ENCODE measurements at regions not wholly inside any gene's neighbourhood (a gene's known extent, or its start where the extent isn't known, plus 50 kb on each side); places are given as distances from the start of the nearest gene placed in this dataset.

GRCh38 chr12:34390846-34391700, 368.8 kb downstream of the ALG10 start:
- no peak overlapping the region for H3K27ac ChIP-seq (ENCODE audit: low read depth in 1 of 2, low read length in 1 of 2)
- peaks cover 28 to 99% of the 10 kb centered on the region in 2 donors for H3K9me3 ChIP-seq (ENCODE audit: control insufficient read depth in 2 of 2, insufficient read depth in 1 of 2, low read length in 1 of 2)
- H3K4me3 ChIP-seq (ENCODE audit: low read length in 2 of 2), result no peak overlapping the region
- H3K27me3 ChIP-seq (ENCODE audit: control insufficient read depth in 2 of 2, insufficient read depth in 1 of 2, low read length in 1 of 2), result no peaks in the 10 kb centered on the region
- no peaks in the 10 kb centered on the region for H3K4me1 ChIP-seq (ENCODE audit: control insufficient read depth in 2 of 2, insufficient read depth in 2 of 2, low read length in 2 of 2)
- WGBS, result 85% methylated on average over 24 of the region's 24 CpGs
- no peaks in the 10 kb centered on the region for H3K36me3 ChIP-seq (ENCODE audit: control insufficient read depth in 2 of 2, insufficient read depth in 2 of 2, low read length in 1 of 2)
- DNase-seq (ENCODE audit: low read depth in 6 of 9, low spot score in 9 of 9), result no peak

DNA sequence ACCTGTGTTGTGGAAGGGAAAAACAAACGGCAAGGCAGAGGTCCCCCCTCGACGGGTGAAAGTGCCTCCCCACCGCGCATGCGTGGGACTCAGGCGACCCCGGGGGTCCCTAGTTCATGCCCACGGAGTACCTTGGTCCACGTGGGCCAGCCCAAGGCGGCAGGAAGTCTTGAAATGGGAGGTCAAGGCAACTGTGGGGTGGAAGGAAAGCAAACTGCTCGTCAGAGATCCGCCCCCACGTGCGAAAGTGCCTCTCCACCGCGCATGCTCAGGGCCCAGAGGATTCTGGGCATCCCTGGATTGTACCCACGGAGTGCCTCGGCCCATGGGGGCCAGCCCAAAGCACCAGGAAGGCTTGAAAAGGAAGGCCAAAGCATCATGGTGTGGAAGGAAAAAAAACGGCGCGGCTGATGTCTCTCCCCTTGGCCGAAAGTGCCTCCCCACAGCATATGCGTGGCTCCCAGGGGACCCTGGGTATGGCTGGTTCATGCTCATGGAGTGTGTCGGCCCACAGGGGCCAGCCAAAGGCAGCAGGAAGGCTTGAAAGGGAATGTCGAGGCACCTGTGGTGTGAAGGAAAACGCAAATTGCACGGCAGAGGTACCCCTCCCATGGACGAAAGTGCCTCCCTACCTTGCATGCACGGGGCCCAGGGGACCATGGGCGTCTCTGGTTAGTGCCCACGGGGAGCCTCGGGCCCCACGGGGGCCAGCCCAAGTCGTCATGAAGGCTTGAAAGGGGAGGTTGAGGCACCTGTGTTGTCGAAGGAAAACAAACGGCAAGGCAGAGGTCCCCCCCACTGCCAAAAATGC, 369.7 kb downstream of the ALG10 start:
- Histone ChIP-seq H3K27me3 (ENCODE audit: control insufficient read depth in 2 of 2, insufficient read depth in 1 of 2, low read length in 1 of 2) (no peaks in the 10 kb centered on the region), H3K4me1 (ENCODE audit: control insufficient read depth in 2 of 2, insufficient read depth in 2 of 2, low read length in 2 of 2) (no peaks in the 10 kb centered on the region), H3K27ac (ENCODE audit: low read depth in 1 of 2, low read length in 1 of 2) (no peak overlapping the region), H3K36me3 (ENCODE audit: control insufficient read depth in 2 of 2, insufficient read depth in 2 of 2, low read length in 1 of 2) (no peaks in the 10 kb centered on the region), H3K9me3 (ENCODE audit: control insufficient read depth in 2 of 2, insufficient read depth in 1 of 2, low read length in 1 of 2) (peaks cover 29 to 99% of the 10 kb centered on the region in 2 donors), H3K4me3 (ENCODE audit: low read length in 2 of 2) (no peak overlapping the region)
- no peak for DNase-seq (ENCODE audit: low read depth in 6 of 9, low spot score in 9 of 9)
- WGBS, result 74% methylated on average over 37 of the region's 37 CpGs

DNA sequence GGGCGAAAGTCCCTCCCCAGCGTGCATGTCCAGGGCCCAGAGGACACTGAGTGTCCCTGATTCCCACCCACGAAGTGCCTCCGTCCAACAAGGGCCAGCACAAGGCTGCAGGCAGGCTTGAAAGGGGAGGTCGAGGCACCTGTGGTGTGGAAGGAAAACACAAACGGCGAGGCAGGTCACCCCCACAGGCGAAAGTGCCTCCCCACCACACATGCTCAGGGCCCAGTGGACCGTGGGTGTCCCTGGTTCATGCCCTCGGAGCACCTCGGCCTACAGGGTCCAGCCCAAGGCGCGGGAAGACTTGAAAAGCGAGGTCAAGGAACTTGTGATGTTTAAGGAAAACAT, 370.4 kb downstream of the ALG10 start:
- WGBS, result 83% methylated on average over 14 of the region's 14 CpGs
- no peak for DNase-seq (ENCODE audit: low read depth in 6 of 9, low spot score in 9 of 9)

DNA sequence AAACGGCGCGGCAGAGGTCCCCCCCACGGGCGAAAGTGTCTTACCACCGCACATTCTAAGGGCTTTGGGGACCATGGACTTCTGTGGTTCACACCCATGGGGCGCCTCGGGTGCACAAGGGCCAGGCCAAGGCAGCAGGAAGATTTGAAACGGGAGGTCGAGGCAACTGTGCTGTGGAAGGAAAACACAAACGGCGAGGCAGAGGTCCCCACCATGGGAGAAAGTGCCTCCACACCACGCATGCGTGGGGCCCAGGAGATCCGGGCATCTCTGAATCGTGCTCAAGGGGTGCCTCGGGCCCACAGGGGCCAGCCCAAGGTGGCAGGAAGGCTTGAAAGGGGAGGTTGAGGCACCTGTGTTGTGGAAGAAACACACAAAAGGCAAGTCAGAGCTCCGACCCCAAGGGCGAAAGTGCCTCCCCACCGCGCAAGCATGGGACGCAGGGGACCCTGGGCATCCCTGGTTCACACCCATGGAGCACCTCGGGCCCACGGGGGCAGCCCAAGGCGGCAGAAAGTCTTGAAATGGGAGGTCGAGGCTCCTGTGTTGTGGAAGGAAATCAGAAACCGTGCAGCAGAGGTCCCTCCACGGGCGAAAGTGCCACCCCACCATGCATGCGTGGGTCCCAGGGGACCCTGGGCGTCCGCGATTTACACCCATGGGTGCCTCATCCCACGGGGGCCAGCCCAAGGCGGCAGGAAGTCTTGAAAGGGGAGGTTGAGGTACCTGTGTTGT, 371.0 kb downstream of the ALG10 start:
- H3K27me3 ChIP-seq (ENCODE audit: control insufficient read depth in 2 of 2, insufficient read depth in 1 of 2, low read length in 1 of 2), result no peaks in the 10 kb centered on the region
- DNase-seq (ENCODE audit: low read depth in 6 of 9, low spot score in 9 of 9), result no peak
- H3K27ac ChIP-seq (ENCODE audit: low read depth in 1 of 2, low read length in 1 of 2), result no peak overlapping the region
- 67% methylated on average over 35 of the region's 35 CpGs for WGBS
- peaks cover 34 to 99% of the 10 kb centered on the region in 2 donors for H3K9me3 ChIP-seq (ENCODE audit: control insufficient read depth in 2 of 2, insufficient read depth in 1 of 2, low read length in 1 of 2)
- no peaks in the 10 kb centered on the region for H3K4me1 ChIP-seq (ENCODE audit: control insufficient read depth in 2 of 2, insufficient read depth in 2 of 2, low read length in 2 of 2)
- H3K4me3 ChIP-seq (ENCODE audit: low read length in 2 of 2), result no peak overlapping the region
- H3K36me3 ChIP-seq (ENCODE audit: control insufficient read depth in 2 of 2, insufficient read depth in 2 of 2, low read length in 1 of 2), result no peaks in the 10 kb centered on the region

More for the DNA sequence above, 370.4 kb downstream of the ALG10 start:
- Histone ChIP-seq H3K9me3 (ENCODE audit: control insufficient read depth in 2 of 2, insufficient read depth in 1 of 2, low read length in 1 of 2) (peaks cover 33 to 99% of the 10 kb centered on the region in 2 donors), H3K27me3 (ENCODE audit: control insufficient read depth in 2 of 2, insufficient read depth in 1 of 2, low read length in 1 of 2) (no peaks in the 10 kb centered on the region), H3K4me3 (ENCODE audit: low read length in 2 of 2) (no peak overlapping the region), H3K4me1 (ENCODE audit: control insufficient read depth in 2 of 2, insufficient read depth in 2 of 2, low read length in 2 of 2) (no peaks in the 10 kb centered on the region), H3K27ac (ENCODE audit: low read depth in 1 of 2, low read length in 1 of 2) (no peak overlapping the region), H3K36me3 (ENCODE audit: control insufficient read depth in 2 of 2, insufficient read depth in 2 of 2, low read length in 1 of 2) (no peaks in the 10 kb centered on the region)

GRCh38 chr12:34393821-34394150, 371.5 kb downstream of the ALG10 start:
- H3K27ac ChIP-seq (ENCODE audit: low read depth in 1 of 2, low read length in 1 of 2), result no peak overlapping the region
- peaks cover 35 to 99% of the 10 kb centered on the region in 2 donors for H3K9me3 ChIP-seq (ENCODE audit: control insufficient read depth in 2 of 2, insufficient read depth in 1 of 2, low read length in 1 of 2)
- H3K4me3 ChIP-seq (ENCODE audit: low read length in 2 of 2), result no peak overlapping the region
- H3K27me3 ChIP-seq (ENCODE audit: control insufficient read depth in 2 of 2, insufficient read depth in 1 of 2, low read length in 1 of 2), result no peaks in the 10 kb centered on the region
- no peaks in the 10 kb centered on the region for H3K4me1 ChIP-seq (ENCODE audit: control insufficient read depth in 2 of 2, insufficient read depth in 2 of 2, low read length in 2 of 2)
- no peaks in the 10 kb centered on the region for H3K36me3 ChIP-seq (ENCODE audit: control insufficient read depth in 2 of 2, insufficient read depth in 2 of 2, low read length in 1 of 2)
- 69% methylated on average over 10 of the region's 10 CpGs for WGBS
- no peak for DNase-seq (ENCODE audit: low read depth in 6 of 9, low spot score in 9 of 9)

DNA sequence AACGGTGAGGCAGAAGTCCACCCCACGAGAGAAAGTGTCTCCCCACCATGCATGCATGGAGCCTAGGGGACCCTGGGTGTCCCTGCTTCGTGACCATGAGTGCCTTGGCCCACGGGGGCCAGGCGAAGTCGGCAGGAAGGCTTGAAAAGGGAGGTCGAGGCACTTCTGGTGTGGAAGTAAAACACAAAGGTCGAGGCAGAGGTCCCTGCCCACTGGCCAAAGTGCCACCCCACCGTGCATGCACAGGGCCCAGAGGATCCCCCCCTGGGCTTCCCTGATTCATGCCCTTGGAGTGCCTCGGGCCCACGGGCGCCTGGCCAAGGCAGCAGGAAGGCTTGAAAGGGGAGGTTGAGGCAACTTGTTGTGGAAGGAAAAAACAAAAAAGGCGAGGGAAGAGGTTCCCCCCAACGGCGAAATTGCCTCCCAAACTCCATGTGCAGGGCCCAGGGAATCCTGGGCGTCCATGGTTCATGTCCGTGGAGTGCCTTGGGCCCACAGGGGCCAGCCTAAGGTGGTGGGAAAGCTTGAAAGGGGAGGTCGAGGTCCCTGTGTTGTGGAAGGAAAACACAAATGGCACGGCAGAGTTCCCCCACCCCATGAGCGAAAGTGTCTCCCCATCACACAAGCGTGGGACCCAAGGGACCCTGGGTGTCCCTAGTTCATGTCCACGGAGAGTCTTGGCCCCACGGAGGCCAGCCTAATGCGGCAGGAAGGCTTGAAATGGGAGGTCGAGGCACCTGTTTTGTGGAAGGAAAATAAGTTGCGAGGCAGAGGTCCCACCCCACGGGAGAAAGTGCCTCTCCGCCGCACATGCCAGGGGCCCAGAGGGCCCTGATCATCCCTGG, 372.1 kb downstream of the ALG10 start:
- DNase-seq (ENCODE audit: low read depth in 6 of 9, low spot score in 9 of 9), result no peak
- H3K4me1 ChIP-seq (ENCODE audit: control insufficient read depth in 2 of 2, insufficient read depth in 2 of 2, low read length in 2 of 2), result no peaks in the 10 kb centered on the region
- no peaks in the 10 kb centered on the region for H3K27me3 ChIP-seq (ENCODE audit: control insufficient read depth in 2 of 2, insufficient read depth in 1 of 2, low read length in 1 of 2)
- no peak overlapping the region for H3K4me3 ChIP-seq (ENCODE audit: low read length in 2 of 2)
- no peaks in the 10 kb centered on the region for H3K36me3 ChIP-seq (ENCODE audit: control insufficient read depth in 2 of 2, insufficient read depth in 2 of 2, low read length in 1 of 2)
- no peak overlapping the region for H3K27ac ChIP-seq (ENCODE audit: low read depth in 1 of 2, low read length in 1 of 2)
- peaks cover 31 to 99% of the 10 kb centered on the region in 2 donors for H3K9me3 ChIP-seq (ENCODE audit: control insufficient read depth in 2 of 2, insufficient read depth in 1 of 2, low read length in 1 of 2)
- WGBS, result 68% methylated on average over 29 of the region's 29 CpGs

GRCh38 chr12:34395056-34396005, 373.0 kb downstream of the ALG10 start:
- Histone ChIP-seq H3K27ac (ENCODE audit: low read depth in 1 of 2, low read length in 1 of 2) (no peak overlapping the region), H3K4me1 (ENCODE audit: control insufficient read depth in 2 of 2, insufficient read depth in 2 of 2, low read length in 2 of 2) (no peaks in the 10 kb centered on the region), H3K36me3 (ENCODE audit: control insufficient read depth in 2 of 2, insufficient read depth in 2 of 2, low read length in 1 of 2) (no peaks in the 10 kb centered on the region), H3K9me3 (ENCODE audit: control insufficient read depth in 2 of 2, insufficient read depth in 1 of 2, low read length in 1 of 2) (peaks cover 30 to 99% of the 10 kb centered on the region in 2 donors), H3K4me3 (ENCODE audit: low read length in 2 of 2) (no peak overlapping the region), H3K27me3 (ENCODE audit: control insufficient read depth in 2 of 2, insufficient read depth in 1 of 2, low read length in 1 of 2) (no peaks in the 10 kb centered on the region)
- 73% methylated on average over 28 of the region's 28 CpGs for WGBS
- no peak for DNase-seq (ENCODE audit: low read depth in 6 of 9, low spot score in 9 of 9)
